HG03060 (cell line): ENCODE measurements at regions not wholly inside any gene's neighbourhood (a gene's known extent, or its start where the extent isn't known, plus 50 kb on each side); places are given as distances from the start of the nearest gene placed in this dataset.
"Not testable (repeated sequence)": the region's sequence is repeated elsewhere in the genome, so short reads cannot be mapped to it uniquely, and the experiment has no call there.

Source experiments
- ATAC-seq: cut with Tn5 transposase; IDR thresholded peaks from one replicate; pipeline ENCODE4 v1.9.1; 2021; ENCODE audit warnings: low read depth, moderate number of reproducible peaks; ENCODE audit not compliant: unreplicated experiment

DNA sequence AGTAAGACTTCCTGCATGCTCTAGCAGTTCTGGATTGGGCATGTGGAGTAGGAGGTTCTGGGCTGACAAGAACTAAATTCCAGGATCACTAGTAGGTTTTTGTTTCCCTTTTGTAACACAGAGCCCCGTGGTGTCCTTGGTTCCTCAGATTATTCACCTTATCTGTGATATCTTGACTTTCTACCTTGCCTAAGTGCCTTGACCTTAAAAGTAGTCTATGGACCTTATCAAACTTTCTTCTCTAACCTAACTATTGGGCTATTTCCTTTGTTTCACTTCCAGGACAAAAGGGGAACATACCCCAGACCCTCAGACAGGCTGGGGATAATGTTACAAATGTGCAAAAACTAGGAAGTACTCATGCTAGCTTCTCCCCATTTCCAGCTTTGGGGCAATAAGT is 595.3 kb downstream of the PSAT1 start:
- ATAC-seq, result no peak

DNA sequence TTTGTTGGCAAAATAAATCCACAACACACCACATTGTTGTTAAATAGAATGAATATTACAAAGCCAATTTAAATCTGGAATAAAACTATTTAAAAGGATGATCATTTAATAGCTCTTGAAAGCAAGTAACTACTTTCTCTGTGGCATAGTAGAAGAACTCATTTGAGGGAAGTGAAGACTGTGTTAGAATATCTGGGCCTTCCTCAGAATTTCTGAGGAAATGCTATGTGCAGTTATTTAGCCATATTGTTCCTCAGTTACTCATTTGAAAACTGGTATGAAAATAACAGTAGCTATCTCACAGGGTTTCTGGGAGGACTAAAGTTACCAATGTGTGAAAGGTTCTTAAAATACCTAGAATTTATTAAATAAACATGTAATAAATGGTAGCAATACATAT is 595.8 kb downstream of the PSAT1 start:
- no peak for ATAC-seq

DNA sequence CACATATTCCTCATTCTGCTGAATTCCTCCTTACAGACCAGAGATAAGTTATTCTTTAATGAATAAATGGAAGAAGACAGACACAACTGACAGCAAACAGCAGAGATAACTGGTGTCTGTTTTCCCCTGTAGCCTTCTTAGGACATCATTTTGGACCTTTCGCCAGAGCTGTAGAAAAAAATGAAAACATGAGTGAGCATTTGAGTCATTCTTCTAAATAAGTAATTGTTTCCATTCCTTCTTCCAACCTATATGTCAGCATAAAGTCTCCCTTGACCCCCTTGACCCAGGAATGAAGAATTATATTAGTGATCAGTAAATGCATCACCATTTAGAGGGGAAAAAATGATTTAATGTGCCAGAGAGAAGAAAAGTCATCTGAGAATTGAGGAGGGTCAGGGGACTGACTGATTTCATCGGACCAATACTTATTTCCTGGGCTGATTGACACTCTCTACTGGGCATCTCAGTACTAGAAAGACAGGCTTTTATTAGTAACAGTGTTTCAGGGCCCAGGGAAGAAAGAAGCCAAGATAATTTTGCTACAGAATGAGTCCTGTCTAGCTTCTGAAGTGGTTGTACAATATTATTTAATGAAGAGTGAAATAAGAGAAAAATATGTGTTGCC is 597.0 kb downstream of the PSAT1 start:
- no peak for ATAC-seq

DNA sequence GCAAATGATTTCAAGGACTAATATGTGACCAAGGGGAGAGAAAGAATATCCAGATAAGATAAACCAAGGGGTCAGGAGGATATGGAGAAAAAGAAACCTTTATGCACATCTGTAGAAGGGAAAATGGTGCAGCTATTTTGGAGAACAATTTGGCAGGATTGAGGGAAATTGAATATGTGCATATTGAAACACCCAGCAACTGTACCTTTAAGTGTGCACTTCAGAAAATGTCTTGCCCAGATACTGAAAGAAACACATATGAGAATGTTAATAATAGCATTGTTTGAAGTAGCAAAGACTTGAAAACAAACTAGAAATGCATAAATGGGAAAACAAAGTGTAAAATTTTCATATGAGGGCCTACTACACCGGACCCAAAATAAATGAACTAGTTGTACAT is 599.6 kb downstream of the PSAT1 start:
- no peak for ATAC-seq

DNA sequence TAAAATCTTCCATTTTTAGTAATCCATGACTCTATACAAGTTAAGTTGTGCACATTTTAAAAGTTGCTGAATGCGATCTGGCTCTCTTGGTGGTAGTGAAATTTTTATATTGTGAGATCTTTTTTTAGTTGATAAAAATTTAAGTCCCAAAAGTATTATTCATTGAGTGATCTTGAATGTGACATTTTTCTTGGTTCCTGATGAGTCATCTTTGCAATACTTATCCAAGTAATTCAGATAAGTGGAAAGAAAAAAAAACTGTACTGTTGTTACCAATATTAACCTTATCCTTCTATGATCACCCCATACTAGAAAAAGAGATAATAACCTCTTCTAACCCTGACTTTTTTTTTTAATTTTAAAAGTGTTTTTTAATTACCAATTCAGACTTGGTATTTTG is 601.3 kb downstream of the PSAT1 start:
- no peak for ATAC-seq

DNA sequence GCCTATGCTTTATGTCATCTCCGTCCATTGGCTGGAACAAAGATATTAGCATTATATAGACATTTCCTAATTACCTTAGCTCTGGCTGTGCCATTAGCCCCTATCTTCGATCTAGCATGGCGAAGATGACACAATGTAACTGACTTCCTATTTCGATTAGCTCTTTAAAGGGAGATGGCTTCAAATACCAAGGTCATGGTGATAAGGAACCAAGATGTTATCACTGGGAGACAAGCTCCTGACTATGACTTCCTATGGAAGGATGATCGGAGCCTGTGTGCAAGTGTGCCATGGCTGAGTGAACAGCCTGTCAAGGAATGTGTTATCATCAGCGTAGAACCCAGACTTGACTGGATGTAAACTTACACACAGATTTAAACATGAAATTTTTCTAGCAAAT is 602.1 kb downstream of the PSAT1 start:
- no peak for ATAC-seq

DNA sequence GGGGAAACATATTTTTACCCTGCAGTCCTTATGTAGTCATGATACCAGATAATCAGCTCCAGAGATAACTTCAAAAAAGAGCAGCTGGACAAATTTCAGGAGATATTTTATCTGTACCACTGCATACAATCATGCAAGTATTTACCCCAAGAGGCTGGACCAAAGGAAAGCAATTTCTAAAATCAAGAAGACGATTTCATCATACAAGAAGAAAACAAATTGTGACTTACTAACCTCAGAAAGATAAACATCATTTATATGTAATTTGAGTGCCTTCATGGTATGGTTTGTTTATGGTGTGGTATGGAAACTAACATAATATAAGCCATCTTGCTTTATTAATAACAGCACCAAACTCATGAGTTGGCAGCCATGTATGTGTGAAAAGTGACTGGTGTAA is 603.6 kb downstream of the PSAT1 start:
- no peak for ATAC-seq

DNA sequence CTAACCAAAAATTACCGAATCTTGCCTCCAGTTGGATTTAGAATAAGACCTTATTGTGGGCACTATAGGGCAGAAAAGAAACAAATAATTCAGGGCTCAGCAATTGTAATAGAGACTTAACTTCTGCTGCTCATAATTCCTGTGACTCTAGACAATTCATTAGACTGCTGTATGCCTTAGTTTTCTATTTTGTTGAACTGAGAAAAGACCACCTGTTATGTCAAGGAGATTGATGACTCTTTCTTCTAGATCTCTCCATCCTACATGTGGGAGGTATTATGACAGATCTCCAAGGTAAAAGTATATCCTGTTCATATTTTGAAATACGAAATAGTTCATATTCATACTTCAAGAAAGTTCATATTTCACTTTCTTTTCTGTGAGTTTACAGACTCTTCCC is 605.1 kb downstream of the PSAT1 start:
- no peak for ATAC-seq

DNA sequence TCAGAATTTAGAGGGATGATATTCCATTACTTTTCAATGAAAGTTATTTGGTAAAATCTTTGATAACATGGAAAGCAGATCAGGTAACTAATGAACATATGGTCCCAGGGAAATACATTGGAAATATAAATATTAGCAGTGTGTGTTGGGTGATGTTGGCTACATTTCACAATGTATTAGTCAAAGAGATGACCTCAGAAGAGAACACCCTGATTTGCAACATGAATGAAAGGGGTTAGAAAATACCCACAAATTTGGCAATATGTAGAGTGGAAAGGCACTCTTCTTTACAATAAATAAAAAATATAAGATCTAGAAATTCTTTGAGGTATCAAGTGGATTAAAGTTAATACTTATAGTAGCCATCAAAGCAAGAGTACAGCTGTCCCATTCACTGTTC is 606.7 kb downstream of the PSAT1 start:
- no peak for ATAC-seq

DNA sequence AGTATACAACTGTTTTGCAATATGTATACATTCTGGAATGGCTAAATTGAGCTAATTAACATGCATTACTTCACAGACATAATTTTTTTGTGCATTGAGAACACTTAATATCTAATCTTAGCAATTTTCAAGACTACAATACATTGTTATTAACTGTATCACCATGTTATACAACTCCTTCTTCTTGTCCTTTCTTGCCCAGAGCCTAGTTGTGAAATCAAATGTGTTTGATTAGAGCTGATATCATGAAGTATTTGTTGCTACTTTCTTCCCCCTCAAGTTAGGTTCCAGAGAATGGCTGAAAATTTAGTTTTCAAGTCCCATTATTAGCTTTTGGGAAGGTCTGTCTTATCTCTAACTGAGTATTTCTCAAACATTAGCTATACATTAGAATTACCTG is 607.8 kb downstream of the PSAT1 start:
- no peak for ATAC-seq

DNA sequence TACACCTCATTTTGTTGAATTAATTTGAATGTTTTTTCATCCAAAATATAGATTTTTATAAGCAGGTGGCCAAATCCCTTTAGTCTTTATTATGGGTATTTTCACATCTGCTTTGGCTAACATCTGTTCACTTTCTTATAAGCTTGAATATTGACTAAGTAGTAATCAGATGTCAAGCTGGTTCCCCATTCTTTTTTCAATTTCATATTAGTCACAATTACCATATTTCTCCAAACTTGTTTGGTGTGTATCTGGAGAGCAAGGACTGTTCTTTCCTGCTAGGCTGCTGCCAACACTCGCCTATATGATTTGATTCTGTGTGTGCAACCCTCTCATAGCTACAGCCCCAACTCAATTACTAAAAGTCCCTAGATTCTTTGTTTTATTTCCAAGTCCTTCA is 608.5 kb downstream of the PSAT1 start:
- no peak for ATAC-seq

DNA sequence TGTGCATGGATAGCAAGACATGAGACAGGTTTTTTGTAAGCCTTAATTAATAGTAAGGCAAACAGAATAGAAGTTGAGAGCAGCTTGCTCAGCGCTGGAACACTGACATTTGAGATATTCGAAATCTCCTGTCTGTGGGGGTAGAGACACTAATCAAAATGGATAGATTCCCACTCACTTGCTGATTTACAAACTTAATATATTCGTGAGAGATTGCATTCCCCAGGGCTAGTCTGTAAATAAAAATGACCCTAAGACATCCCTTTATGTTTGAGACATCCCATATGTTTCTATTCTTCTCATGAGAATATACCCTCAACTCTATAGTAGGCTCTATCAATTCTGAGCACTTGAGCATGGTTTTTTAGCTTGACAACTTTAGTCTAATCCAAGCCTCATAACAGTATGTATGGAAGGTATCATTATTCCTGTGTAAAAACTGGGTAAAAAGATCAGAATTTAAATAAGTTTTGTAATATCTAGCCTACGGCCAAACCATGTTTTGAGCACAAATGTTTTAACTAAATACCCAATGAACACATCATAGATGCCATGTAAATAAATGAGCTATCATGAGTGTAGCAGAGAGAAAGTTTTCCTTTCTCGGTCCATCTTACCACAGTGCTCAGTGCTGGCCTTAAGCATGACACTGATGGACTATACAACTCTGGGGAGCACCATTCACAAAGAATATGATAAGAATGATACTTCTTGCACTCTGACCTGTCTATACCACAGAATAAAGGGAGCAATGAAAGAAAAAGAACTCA is 609.2 kb downstream of the PSAT1 start:
- ATAC-seq, result no peak

DNA sequence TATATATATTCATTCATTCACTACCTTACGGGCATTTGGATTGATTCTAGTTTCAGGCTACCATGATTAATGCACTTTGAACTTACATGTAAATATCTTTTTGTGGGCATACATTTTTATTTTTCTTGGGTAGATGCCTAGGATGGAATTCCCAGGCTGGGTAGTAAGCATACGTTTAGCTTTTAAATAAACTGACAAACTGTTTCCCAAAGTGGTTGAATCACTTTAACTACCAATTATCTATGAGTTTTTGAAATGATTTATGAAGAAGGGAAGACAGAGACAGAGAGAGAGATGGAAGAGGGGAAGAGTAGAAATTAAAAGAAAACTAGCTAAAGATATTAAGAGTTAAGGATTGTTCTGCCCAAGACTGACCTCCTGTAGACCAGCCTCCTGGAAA is 612.6 kb downstream of the PSAT1 start:
- ATAC-seq, result no peak

DNA sequence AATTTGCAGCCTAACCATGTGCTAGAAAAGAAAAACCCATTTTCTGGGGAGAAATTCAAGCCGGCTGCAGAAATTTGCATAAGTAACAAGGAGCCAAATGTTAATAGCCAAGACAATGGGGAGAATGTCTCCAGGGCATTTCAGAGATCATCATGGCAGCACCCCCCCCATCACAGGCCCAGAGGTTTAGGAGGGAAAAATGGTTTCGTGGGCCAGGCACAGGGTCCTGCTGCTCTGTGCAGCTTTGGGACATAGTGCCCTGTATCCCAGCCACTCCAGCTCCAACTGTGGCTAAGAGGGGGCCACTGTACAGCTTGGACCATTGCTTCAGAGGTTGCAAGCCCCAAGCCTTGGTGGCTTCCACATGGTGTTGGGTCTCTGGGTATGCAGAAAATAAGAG is 620.0 kb downstream of the PSAT1 start:
- ATAC-seq, result not testable (repeated sequence)

DNA sequence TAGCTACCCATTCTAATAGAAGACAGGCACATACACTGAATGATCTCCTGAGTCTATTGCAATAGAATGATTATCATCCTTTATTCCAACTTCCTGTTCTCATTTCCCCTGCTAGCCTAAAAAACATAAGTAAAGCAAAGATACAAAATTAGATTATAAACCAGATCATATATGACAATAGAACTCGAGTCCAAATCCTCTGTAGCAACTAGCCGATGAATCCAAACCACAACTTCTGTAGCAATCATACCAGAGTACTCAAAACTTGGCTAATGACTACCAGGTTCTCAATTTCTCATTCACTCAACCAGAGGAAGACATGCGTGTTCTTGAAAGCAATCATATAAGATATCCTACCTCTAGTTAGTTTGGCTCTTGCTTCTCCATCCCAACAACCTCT is 622.1 kb downstream of the PSAT1 start:
- no peak for ATAC-seq

DNA sequence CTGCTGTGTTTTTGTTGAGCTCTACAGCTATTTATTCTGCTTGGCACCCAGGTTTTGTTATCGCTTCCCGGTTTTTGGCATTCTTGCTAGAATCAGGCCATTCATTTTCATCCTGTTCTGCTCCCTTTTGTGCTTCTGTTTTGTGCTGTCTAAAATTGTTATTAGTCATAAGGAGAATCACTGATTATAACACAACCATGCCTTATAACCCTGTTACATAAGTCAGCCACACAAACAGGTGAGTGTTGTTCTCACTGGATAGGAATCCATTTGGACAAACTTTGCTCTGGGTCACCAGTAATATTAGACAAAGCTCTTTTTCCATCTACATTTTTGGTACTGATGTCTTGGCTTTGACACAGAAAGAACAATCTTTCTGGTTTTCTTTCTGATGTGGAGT is 622.8 kb downstream of the PSAT1 start:
- ATAC-seq, result no peak

DNA sequence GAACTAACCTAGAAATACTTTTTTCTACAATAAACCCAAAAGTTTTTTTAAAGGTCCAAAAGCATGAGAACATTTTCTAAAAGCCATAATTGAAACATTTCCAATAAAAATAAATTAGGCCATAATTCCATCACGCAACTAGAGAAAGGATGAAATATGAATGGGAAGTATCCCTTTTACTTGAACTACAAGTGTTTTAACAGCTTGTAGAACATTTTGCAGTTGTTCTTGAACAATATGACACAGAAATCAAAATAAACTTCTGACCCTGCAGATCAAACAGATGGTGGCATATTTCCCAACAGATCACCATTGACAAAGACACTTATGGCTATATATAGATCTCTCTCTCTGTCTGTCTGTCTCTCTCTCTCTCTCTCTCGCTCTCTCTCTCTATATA is 624.4 kb downstream of the PSAT1 start:
- ATAC-seq, result no peak

DNA sequence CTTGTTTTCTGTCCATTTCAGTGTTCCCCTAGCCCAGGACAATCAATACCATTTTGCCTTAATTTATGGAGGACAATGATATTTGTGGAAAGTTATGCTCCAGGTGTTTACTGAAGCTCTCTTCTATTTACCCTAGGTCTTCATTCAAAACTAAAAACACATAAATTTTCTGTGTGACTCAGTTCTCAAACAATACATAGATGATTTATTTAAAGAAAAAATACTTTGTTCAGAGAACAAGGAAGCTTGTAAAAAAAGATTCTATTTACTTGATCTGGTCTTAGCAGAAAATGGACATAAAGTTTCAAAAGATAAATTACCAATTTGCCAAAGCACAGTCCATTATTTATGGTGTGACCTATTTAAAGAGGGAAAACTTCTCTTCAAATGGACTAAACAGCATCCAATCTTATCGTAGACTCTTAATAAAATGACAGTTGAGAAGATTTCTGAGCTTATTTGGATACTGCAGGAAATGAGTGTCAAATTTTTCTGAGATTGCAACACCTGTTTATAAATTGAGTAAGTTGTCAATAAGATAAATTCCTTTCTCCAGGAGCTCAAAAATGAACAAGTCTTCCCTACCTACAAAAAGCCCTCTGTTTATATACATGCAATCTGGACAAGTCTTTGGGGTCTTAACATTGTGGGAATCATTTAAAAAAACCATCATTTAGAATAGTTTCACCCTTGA is 627.2 kb downstream of the PSAT1 start:
- ATAC-seq, result no peak

DNA sequence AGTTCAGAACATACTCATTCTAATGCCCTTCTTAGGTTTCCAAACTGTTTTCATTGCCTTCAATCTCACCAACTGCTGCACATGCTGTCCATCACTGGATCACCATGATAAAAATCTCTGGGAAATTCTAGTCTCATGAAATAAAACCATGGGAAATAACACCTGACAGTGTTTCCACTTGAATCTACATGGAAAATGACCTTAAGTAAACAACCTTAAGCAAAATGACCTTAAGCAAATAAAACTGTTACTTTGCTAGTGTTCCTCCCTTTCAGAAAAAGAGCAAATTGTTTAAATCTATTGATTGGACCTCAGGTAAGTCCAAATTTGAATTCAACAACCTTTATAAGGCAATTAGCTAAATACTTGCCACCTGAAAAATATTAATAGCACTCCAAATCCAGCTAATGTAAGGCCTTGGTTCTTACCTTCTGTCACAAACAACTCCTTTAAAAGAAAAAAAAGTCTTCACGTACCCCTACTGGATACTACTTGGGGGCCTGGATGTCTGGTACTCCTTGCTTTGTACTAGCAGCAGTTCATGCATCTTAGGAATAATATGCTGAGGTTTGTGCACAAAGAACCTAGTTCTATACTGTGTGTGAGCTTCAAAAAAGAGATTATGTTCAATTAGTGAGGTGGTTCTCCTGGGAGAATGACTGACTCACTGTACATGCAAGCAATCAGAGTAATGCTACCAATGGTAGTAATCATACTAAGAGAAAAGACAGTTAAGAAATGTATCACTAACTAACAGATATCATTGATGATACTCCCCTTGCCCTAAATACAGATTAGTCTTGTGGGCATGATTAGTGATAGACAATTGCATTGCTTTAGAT is 630.4 kb downstream of the PSAT1 start:
- ATAC-seq, result no peak

DNA sequence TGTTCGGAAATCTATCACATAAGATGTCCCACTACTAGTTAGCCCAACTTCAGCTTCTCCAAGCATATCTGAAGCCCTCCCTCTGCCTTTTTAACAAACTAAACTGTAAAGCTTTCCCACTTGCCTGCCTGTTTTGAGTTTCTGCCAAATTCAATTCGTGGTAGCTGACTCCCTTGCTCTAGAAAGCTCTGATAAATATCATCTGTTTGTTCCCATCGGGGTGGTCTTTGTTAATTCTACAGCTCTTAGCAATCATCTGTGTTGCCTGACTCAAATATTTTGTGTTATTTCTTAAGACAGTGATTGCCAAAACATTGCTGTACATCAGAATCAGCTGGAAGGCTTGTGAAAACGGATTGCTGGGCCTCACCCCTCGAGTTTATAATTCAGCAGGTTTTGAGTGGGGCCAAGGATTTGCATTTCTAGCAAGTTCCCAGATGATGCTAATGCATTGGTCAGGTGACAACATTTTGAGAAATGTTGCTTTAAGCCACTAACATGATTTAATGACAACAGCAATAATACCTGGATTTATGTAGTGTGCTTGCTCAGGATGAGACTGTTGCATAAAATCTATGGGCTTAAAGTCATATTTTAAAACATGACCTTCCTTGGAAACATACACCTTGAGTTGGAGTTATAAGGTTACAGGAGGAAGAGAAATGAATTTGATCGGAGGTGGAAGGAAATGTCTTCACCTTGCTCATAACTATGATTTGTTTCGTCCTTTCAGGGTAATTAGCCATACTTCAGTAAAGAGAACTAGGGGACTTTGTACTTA is 631.9 kb downstream of the PSAT1 start:
- ATAC-seq, result no peak
